DOHH2 (cell line): ENCODE measurements at regions not wholly inside any gene's neighbourhood (a gene's known extent, or its start where the extent isn't known, plus 50 kb on each side); places are given as distances from the start of the nearest gene placed in this dataset.

Source experiments
- CTCF ChIP-seq: fragments of 200-600 bp; sonication (generic); IDR thresholded peaks from one replicate; pipeline ENCODE4 v1.5.1; 2014; ENCODE audit warnings: antibody characterized with exemption, mild to moderate bottlenecking, low read depth, low read length; ENCODE audit not compliant: poor library complexity, severe bottlenecking
- EZH2phosphoT487 ChIP-seq: fragments of 200-600 bp; sonication (generic); IDR thresholded peaks from 2 replicates; pipeline ENCODE4 v1.6.1; 2017; ENCODE audit warnings: borderline replicate concordance, mild to moderate bottlenecking, antibody characterized with exemption, low read length, moderate library complexity, mixed read lengths

DNA sequence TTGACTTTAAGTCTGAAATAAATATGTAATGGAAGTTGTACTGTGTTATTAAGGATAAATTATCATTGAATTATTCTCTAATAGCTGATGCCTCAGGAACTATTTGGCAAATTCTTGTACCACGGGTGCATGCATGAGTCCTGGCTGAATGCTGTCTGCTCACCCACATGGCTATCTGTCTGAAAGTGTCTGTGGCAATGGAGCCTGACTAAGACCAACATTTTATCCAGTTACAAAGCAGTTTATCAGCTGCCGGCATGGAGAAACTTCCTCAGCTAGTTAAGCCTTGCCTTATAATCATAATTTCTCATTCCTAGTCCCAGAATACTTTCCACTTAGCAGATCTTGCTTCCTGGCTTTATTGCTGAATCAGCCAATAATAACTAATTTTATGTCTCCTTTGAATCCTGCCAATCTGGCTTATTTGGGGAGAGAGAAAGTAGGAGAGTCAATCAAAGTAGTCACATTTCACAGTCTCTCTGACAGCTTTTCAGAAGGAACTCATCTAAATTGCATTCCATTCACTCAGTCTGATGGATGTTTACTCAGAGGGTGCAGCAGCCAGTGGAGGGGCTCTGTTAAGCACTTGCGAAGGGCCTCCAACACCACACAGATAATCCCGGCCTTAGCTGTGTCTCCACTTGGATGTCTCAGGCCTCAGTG lies 280.6 kb upstream of the CLEC14A start:
- no peak for TF ChIP-seq CTCF
- TF ChIP-seq EZH2phosphoT487 = no peak
